AG04449 (cell line): ENCODE measurements at regions not wholly inside any gene's neighbourhood (a gene's known extent, or its start where the extent isn't known, plus 50 kb on each side); places are given as distances from the start of the nearest gene placed in this dataset.
"Not testable (repeated sequence)": the region's sequence is repeated elsewhere in the genome, so short reads cannot be mapped to it uniquely, and the experiment has no call there.

Experiments used
- CTCF ChIA-PET: fragments of 350-600 bp; formaldehyde crosslinking; extraction: SDS; loops from one replicate; lab custom pipeline; 2021; ENCODE audit warnings: antibody characterized with exemption; lab: Yijun Ruan, JAX
- POLR2A ChIA-PET: fragments of 400-600, 350-600 bp; formaldehyde crosslinking; extraction: SDS; loops from one replicate; lab custom pipeline; 2020; ENCODE audit warnings: antibody characterized with exemption, inconsistent platforms; lab: Yijun Ruan, JAX
- DNase-seq: peaks from one replicate; pipeline ENCODE4 v3.0.0-alpha.2; 2010; ENCODE audit warnings: low read depth, low spot score
- H3K4me3 ChIP-seq: 2 replicates; pipeline ENCODE4 v1.5.1; 2011; ENCODE audit warnings: low read depth, mild to moderate bottlenecking, control low read depth, low read length
- TF ChIP-seq, protein P1 (sequence below): IDR thresholded peaks from one replicate; pipeline ENCODE4 v1.5.1; 2011; ENCODE audit warnings: mild to moderate bottlenecking, moderate library complexity, low read length, control low read depth, inconsistent platforms; ENCODE audit not compliant: insufficient read depth; ENCODE audit errors: missing control alignments

DNA sequence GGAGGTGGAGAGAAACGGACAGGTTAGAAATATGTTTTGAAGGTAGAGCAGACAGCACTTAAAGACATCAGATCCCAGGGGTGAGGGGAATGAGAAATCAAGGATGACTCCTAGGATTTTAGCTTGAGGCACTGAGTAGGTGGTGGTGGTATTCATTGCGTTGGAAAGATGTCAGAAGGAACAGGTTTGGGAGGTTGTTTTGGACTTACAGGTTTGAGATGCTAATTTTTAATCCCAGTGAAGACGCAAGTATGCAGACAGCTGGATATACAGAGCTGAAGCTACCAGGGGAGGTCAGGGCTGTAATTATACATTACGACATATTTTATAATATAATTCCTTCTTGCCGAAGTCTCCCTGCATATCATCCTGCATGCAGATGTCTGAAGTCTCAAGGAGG lies 433.3 kb downstream of the XYLT1 start:
- POLR2A ChIA-PET, result no interaction called here
- CTCF ChIA-PET, result no interaction called here
- H3K4me3 ChIP-seq, result no peak overlapping the region
- TF ChIP-seq, protein P1, sequence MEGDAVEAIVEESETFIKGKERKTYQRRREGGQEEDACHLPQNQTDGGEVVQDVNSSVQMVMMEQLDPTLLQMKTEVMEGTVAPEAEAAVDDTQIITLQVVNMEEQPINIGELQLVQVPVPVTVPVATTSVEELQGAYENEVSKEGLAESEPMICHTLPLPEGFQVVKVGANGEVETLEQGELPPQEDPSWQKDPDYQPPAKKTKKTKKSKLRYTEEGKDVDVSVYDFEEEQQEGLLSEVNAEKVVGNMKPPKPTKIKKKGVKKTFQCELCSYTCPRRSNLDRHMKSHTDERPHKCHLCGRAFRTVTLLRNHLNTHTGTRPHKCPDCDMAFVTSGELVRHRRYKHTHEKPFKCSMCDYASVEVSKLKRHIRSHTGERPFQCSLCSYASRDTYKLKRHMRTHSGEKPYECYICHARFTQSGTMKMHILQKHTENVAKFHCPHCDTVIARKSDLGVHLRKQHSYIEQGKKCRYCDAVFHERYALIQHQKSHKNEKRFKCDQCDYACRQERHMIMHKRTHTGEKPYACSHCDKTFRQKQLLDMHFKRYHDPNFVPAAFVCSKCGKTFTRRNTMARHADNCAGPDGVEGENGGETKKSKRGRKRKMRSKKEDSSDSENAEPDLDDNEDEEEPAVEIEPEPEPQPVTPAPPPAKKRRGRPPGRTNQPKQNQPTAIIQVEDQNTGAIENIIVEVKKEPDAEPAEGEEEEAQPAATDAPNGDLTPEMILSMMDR, result no peak
- DNase-seq, result no peak

DNA sequence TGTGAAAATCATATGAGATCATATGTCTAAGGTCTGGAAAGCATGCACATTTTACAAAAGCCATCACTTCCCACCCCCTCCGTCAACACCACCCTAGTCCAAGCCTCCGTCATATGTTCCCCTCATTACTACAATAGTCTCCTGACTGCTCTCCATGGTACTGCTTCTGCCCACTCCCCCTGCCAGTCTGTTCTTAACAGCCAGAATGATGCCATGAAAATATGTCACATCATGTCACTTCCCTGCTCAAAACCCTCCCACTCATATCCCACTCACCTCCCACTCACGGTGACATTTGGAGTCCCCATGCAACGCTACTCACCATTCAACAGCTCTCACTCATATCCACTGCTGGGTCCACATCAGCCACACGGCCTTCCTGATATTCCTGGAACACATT lies 432.3 kb downstream of the XYLT1 start:
- no peak for DNase-seq
- ChIA-PET CTCF (no interaction called here), POLR2A (no interaction called here)
- H3K4me3 ChIP-seq, result no peak overlapping the region
- TF ChIP-seq, protein P1, result no peak

DNA sequence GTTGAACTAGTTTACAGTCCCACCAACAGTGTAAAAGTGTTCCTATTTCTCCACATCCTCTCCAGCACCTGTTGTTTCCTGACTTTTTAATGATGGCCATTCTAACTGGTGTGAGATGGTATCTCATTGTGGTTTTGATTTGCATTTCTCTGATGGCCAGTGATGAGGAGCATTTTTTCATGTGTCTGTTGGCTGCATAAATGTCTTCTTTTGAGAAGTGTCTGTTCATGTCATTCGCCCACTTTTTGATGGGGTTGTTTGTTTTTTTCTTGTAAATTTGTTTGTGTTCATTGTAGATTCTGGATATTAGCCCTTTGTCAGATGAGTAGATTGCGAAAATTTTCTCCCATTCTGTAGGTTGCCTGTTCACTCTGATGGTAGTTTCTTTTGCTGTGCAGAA lies 421.7 kb downstream of the XYLT1 start:
- CTCF ChIA-PET, H3K4me3 ChIP-seq, DNase-seq, POLR2A ChIA-PET: not testable (repeated sequence)

DNA sequence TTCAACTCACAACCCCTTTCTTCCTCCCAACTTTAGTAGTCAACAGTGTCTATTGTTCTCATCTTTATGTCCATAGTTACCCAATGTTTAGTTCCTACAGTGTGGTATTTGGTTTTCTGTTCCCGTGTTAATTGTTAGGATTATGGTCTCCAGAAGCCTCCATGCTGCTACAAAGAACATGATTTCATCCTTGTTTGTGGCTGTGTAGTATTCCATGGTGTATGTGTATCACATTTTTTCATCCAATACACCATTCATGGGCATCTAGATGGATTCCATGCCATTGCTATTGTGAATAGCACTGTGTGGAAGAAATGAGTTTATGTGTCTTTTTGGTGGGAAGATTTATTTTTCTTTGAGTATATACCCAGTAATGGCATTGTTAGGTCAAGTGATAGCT lies 420.3 kb downstream of the XYLT1 start:
- DNase-seq, result no peak
- ChIA-PET POLR2A (no interaction called here), CTCF (no interaction called here)
- no peak overlapping the region for H3K4me3 ChIP-seq
- TF ChIP-seq, protein P1, result no peak
